Amniotic epithelial cell (primary cell): ENCODE measurements at regions not wholly inside any gene's neighbourhood (a gene's known extent, or its start where the extent isn't known, plus 50 kb on each side); places are given as distances from the start of the nearest gene placed in this dataset.
A peak's percentile ranks its signal among the peaks of the same experiment; 100 is the strongest.

ENCODE experiments used
- DNase-seq: peaks from one replicate; pipeline ENCODE4 v3.0.0-alpha.2; 2010; ENCODE audit warnings: low read depth

- DNase-seq: no peak
Measured at GRCh38 chr12:115423546-115423987, 739.6 kb upstream of the TBX3 start.

- DNase-seq: no peak
Measured at GRCh38 chr12:115422845-115423545, 739.0 kb upstream of the TBX3 start.

- DNase-seq: no peak
Measured at GRCh38 chr12:115421796-115422709, 738.1 kb upstream of the TBX3 start.

- no peak for DNase-seq
Measured at GRCh38 chr12:115421350-115421749, 737.4 kb upstream of the TBX3 start.

- no peak for DNase-seq
Measured at GRCh38 chr12:115419145-115419646, 735.2 kb upstream of the TBX3 start.

GRCh38 chr12:115417610-115418009, 733.6 kb upstream of the TBX3 start:
- DNase-seq: no peak

- no peak for DNase-seq
Measured at GRCh38 chr12:115416869-115417268, 732.9 kb upstream of the TBX3 start.

GRCh38 chr12:115413626-115414025, 729.7 kb upstream of the TBX3 start:
- no peak for DNase-seq

GRCh38 chr12:115412831-115413230, 728.9 kb upstream of the TBX3 start:
- no peak for DNase-seq

GRCh38 chr12:115411121-115411520, 727.1 kb upstream of the TBX3 start:
- no peak for DNase-seq

GRCh38 chr12:115408642-115409041, 724.7 kb upstream of the TBX3 start:
- no peak for DNase-seq

GRCh38 chr12:115407723-115408122, 723.7 kb upstream of the TBX3 start:
- no peak for DNase-seq

- no peak for DNase-seq
Measured at GRCh38 chr12:115407036-115407435, 723.1 kb upstream of the TBX3 start.

- no peak for DNase-seq
Measured at GRCh38 chr12:115405471-115405860, 721.5 kb upstream of the TBX3 start.

GRCh38 chr12:115404761-115405470, 720.9 kb upstream of the TBX3 start:
- DNase-seq: peak; percentile 92

- no peak for DNase-seq
Measured at GRCh38 chr12:115403689-115404088, 719.7 kb upstream of the TBX3 start.

GRCh38 chr12:115403253-115403652, 719.3 kb upstream of the TBX3 start:
- no peak for DNase-seq

GRCh38 chr12:115402443-115403180, 718.6 kb upstream of the TBX3 start:
- no peak for DNase-seq

GRCh38 chr12:115401761-115402160, 717.8 kb upstream of the TBX3 start:
- no peak for DNase-seq

- no peak for DNase-seq
Measured at GRCh38 chr12:115400011-115400410, 716.0 kb upstream of the TBX3 start.

GRCh38 chr12:115398311-115398781, 714.4 kb upstream of the TBX3 start:
- DNase-seq: peak; percentile 23

- no peak for DNase-seq
Measured at GRCh38 chr12:115396567-115396966, 712.6 kb upstream of the TBX3 start.
